ENCODE measurements at regions not wholly inside any gene's neighbourhood (a gene's known extent, or its start where the extent isn't known, plus 50 kb on each side); places are given as distances from the start of the nearest gene placed in this dataset.

DNA sequence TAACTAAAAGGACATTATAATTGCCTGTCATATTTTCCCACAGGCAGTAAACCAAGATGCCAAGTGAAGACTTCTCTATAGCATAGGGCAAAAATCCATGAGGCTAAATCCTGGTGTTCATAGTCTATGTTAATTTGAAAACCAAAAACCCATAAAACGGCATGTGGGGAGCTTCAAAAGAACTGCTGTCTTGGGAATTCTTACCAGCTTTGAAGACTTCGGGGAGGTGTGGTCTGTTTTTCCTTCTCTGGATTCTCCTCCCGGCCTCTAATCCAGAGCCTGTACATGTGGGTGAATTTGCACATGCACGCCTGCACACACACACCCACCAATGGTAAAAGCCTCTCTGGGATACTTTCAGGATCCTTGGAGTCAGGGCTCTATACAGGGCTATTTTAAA is 61.9 kb upstream of the IFNG-AS1 start:
- intact Hi-C loops (cut with micrococcal nuclease; ENCODE audit: unreplicated experiment) = no loop called here
- WGBS (ENCODE audit: low lambda C conversion rate) = 28% methylated on average over 4 of the region's 4 CpGs

DNA sequence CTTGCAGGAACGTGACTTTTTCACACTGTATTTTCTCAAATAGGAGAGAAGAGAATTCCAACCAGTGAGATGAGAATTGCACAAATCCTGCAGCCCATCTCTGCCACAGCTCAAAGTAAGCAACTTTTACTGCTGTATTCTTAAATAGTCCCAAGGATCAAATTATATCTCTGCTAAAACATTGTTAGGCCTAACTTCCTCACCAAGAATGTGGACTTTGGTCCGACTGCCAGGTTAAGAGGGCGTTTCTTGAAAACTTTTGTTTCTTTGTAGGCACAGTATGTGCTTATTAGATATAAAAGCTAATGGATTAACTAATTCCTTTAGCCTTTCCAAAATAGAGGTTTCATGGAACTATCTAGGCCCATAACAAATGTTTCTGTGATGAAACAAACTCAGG is 61.4 kb upstream of the IFNG-AS1 start:
- Histone ChIP-seq H3K27me3 (ENCODE audit: control insufficient read depth in 1 of 2, insufficient read depth in 2 of 2, low read length in 2 of 2) (no peaks in the 10 kb centered on the region; a peak in 1 of 5 replicates), H3K27ac (ENCODE audit: extremely low read length, insufficient read depth, low read length) (no peak overlapping the region), H3K79me2 (ENCODE audit: insufficient read depth, low read length) (no peaks in the 10 kb centered on the region), H3K9ac (ENCODE audit: insufficient read depth, low read depth, low read length) (no peak overlapping the region), H3K4me1 (ENCODE audit: insufficient read depth, low read length) (no peaks in the 10 kb centered on the region), H3K4me2 (ENCODE audit: low read depth, low read length) (no peak overlapping the region), H3K4me3 (replicated peaks in 1 of 3; ENCODE audit: insufficient read depth in 1 of 3, low read depth in 2 of 3, low read length in 3 of 3) (no peak overlapping the region), H3K36me3 (replicated peaks in 1 of 2; ENCODE audit: control insufficient read depth in 1 of 2, insufficient read depth in 2 of 2, low read length in 2 of 2) (no peaks in the 10 kb centered on the region), H2AFZ (ENCODE audit: low read length) (no peak overlapping the region), H4K20me1 (ENCODE audit: insufficient read depth, low read length) (no peaks in the 10 kb centered on the region), H3K9me3 (ENCODE audit: low read length) (no peaks in the 10 kb centered on the region)
- ChIA-PET CTCF (ENCODE audit: low intra/inter-chr PET ratio, low total read pairs) (no interaction called here), POLR2A (no interaction called here)
- in situ Hi-C loops (cut with HindIII; ENCODE audit: extremely low pct_ligation_motif_present, low pct_unique_long_range_greater_than_20kb) (no loop called here), intact Hi-C loops (cut with micrococcal nuclease; ENCODE audit: unreplicated experiment) (no loop called here)
- 2% methylated on average over 3 of the region's 3 CpGs for WGBS (ENCODE audit: low lambda C conversion rate)
- TF ChIP-seq ZNF17 (CRISPR knock-in tag; IDR thresholded peaks at IDR 0.05) (no peak), CHCHD3 (CRISPR knock-in tag; IDR thresholded peaks at IDR 0.05) (no peak), ZNF343 (CRISPR knock-in tag; IDR thresholded peaks at IDR 0.05) (no peak), NFIB (CRISPR knock-in tag; IDR thresholded peaks at IDR 0.05; ENCODE audit: borderline replicate concordance) (no peak), TAF1 (CRISPR knock-in tag; IDR thresholded peaks at IDR 0.05) (no peak), XRCC5 (optimal IDR thresholded peaks at IDR 0.05; ENCODE audit: low read length) (no peak), SRSF9 (IDR thresholded peaks at IDR 0.05; ENCODE audit: borderline replicate concordance, insufficient read depth, low read depth, low read length, poor library complexity, severe bottlenecking) (no peak), FOSL1 (CRISPR knock-in tag; IDR thresholded peaks at IDR 0.05; ENCODE audit: borderline replicate concordance) (no peak), POLR2A (IDR thresholded peaks at IDR 0.05; ENCODE audit: insufficient read depth in 1 of 2, low read depth in 2 of 2, low read length in 2 of 2) (no peak), NPAS2 (CRISPR knock-in tag; IDR thresholded peaks at IDR 0.05; ENCODE audit: borderline replicate concordance) (no peak), ZNF563 (CRISPR knock-in tag; IDR thresholded peaks at IDR 0.05) (no peak), NR2F2 (IDR thresholded peaks at IDR 0.05; ENCODE audit: borderline replicate concordance, low read depth) (no peak), HDAC6 (IDR thresholded peaks at IDR 0.05; ENCODE audit: low read depth, low read length) (no peak)
- TF ChIP-seq, protein P1, sequence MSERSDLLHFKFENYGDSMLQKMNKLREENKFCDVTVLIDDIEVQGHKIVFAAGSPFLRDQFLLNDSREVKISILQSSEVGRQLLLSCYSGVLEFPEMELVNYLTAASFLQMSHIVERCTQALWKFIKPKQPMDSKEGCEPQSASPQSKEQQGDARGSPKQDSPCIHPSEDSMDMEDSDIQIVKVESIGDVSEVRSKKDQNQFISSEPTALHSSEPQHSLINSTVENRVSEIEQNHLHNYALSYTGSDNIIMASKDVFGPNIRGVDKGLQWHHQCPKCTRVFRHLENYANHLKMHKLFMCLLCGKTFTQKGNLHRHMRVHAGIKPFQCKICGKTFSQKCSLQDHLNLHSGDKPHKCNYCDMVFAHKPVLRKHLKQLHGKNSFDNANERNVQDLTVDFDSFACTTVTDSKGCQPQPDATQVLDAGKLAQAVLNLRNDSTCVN (CRISPR knock-in tag; IDR thresholded peaks at IDR 0.05; ENCODE audit: borderline replicate concordance) = no peak
- BruUV-seq (replicated peaks) = no TSS peak
- no peak for FAIRE-seq
- DNase-seq (ENCODE audit: low spot score) = no peak
- ATAC-seq = no peak

More for the DNA sequence above, 61.9 kb upstream of the IFNG-AS1 start:
- CTCF ChIA-PET (ENCODE audit: low intra/inter-chr PET ratio, low total read pairs) = no interaction called here
- POLR2A ChIA-PET = no interaction called here
- no peak for FAIRE-seq
- Histone ChIP-seq H3K9me3 (ENCODE audit: low read length) (no peaks in the 10 kb centered on the region), H3K27ac (ENCODE audit: extremely low read length, insufficient read depth, low read length) (no peak overlapping the region), H3K4me3 (replicated peaks in 1 of 3; ENCODE audit: insufficient read depth in 1 of 3, low read depth in 2 of 3, low read length in 3 of 3) (no peak overlapping the region), H4K20me1 (ENCODE audit: insufficient read depth, low read length) (no peaks in the 10 kb centered on the region), H3K4me2 (ENCODE audit: low read depth, low read length) (no peak overlapping the region), H3K79me2 (ENCODE audit: insufficient read depth, low read length) (no peaks in the 10 kb centered on the region), H3K9ac (ENCODE audit: insufficient read depth, low read depth, low read length) (no peak overlapping the region), H3K27me3 (ENCODE audit: control insufficient read depth in 1 of 2, insufficient read depth in 2 of 2, low read length in 2 of 2) (no peaks in the 10 kb centered on the region; a peak in 1 of 5 replicates), H3K4me1 (ENCODE audit: insufficient read depth, low read length) (no peaks in the 10 kb centered on the region), H3K36me3 (replicated peaks in 1 of 2; ENCODE audit: control insufficient read depth in 1 of 2, insufficient read depth in 2 of 2, low read length in 2 of 2) (no peaks in the 10 kb centered on the region), H2AFZ (ENCODE audit: low read length) (no peak overlapping the region)
- no peak for TF ChIP-seq GATAD1 (CRISPR knock-in tag; IDR thresholded peaks at IDR 0.05)
- no peak for TF ChIP-seq BRCA1 (CRISPR knock-in tag; IDR thresholded peaks at IDR 0.05)
- no peak for TF ChIP-seq FIP1L1 (IDR thresholded peaks at IDR 0.05; ENCODE audit: borderline replicate concordance, insufficient read depth, low read depth, low read length)
- TF ChIP-seq MEF2D (CRISPR knock-in tag; IDR thresholded peaks at IDR 0.05) = no peak
- no peak for TF ChIP-seq SRSF4 (IDR thresholded peaks at IDR 0.05; ENCODE audit: low read depth, low read length, poor library complexity, severe bottlenecking)
- no peak for TF ChIP-seq TARDBP (CRISPR knock-in tag; IDR thresholded peaks at IDR 0.05)
- no peak for TF ChIP-seq RFX3 (CRISPR knock-in tag; IDR thresholded peaks at IDR 0.05)
- no peak for TF ChIP-seq DNMT1 (CRISPR knock-in tag; IDR thresholded peaks at IDR 0.05)
- DNase-seq (ENCODE audit: low spot score) = no peak
- no peak for ATAC-seq
- no TSS peak for BruUV-seq (replicated peaks)
- in situ Hi-C loops (cut with HindIII; ENCODE audit: extremely low pct_ligation_motif_present, low pct_unique_long_range_greater_than_20kb) = no loop called here
